ENCODE measurements at regions not wholly inside any gene's neighbourhood (a gene's known extent, or its start where the extent isn't known, plus 50 kb on each side); places are given as distances from the start of the nearest gene placed in this dataset.

DNA sequence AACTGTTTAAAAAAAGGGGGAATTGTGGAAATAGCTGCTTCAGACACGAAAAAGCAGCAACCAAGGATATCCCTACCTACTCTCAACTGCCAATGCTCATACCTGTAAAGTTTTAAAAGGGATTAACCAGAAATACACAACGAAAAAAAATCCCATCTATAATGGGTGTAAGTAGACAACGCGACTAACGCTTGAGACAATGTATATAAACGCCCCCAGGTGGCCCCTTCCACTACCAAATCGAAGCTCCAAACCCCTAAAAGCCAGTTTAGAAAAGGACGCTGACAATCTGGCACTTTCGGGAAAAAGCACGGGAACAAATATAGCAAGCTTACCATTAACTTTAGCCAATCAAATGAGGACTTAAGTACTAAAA, 94.5 kb upstream of the BTN3A2 start:
- peak; percentile 82 for DNase-seq (ENCODE audit: low spot score)
- H2AFZ ChIP-seq (ENCODE audit: low read length): no peak overlapping the region
- no peaks in the 10 kb centered on the region for H4K20me1 ChIP-seq (ENCODE audit: insufficient read depth, low read length)
- H3K4me3 ChIP-seq (ENCODE audit: low read depth, low read length, poor library complexity, severe bottlenecking): peak overlapping the region; percentile 87
- ChIA-PET CTCF (ENCODE audit: unreplicated experiment) (interaction anchor here (1.5 kb wide), 1 partner anchor 13 kb away, joined by 3 read pairs; no protein-coding TSS in a partner anchor), POLR2A (interaction anchor here (0.6 to 13.0 kb wide), 38 partner anchors 7 to 1623 kb away, joined by 3 to 307 read pairs (median 6); a partner anchor contains a TSS)
- peaks cover 36% of the 10 kb centered on the region for H3K4me1 ChIP-seq (ENCODE audit: insufficient read depth, low read length, poor library complexity, severe bottlenecking)
- peak overlapping the region; percentile 99 for H3K27ac ChIP-seq (ENCODE audit: low read depth, low read length, poor library complexity, severe bottlenecking)
- H3K9me3 ChIP-seq (ENCODE audit: low read length): no peaks in the 10 kb centered on the region
- H3K36me3 ChIP-seq (ENCODE audit: insufficient read depth, low read length): no peaks in the 10 kb centered on the region
- BruUV-seq (replicated peaks): no TSS peak
- H3K79me2 ChIP-seq (ENCODE audit: insufficient read depth, low read depth, low read length): no peaks in the 10 kb centered on the region
- TF ChIP-seq EZH2phosphoT487 (IDR thresholded peaks at IDR 0.05; ENCODE audit: borderline replicate concordance, low read depth, low read length): no peak
- TF ChIP-seq, protein P1, sequence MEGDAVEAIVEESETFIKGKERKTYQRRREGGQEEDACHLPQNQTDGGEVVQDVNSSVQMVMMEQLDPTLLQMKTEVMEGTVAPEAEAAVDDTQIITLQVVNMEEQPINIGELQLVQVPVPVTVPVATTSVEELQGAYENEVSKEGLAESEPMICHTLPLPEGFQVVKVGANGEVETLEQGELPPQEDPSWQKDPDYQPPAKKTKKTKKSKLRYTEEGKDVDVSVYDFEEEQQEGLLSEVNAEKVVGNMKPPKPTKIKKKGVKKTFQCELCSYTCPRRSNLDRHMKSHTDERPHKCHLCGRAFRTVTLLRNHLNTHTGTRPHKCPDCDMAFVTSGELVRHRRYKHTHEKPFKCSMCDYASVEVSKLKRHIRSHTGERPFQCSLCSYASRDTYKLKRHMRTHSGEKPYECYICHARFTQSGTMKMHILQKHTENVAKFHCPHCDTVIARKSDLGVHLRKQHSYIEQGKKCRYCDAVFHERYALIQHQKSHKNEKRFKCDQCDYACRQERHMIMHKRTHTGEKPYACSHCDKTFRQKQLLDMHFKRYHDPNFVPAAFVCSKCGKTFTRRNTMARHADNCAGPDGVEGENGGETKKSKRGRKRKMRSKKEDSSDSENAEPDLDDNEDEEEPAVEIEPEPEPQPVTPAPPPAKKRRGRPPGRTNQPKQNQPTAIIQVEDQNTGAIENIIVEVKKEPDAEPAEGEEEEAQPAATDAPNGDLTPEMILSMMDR (conservative IDR thresholded peaks at IDR 0.05; ENCODE audit: low read length): peak; percentile 59
- H3K9me2 ChIP-seq (ENCODE audit: insufficient read depth, low read length): no peaks in the 10 kb centered on the region
- intact Hi-C loops (cut with micrococcal nuclease; ENCODE audit: unreplicated experiment): loop anchor here (1.0 to 10.0 kb wide), 8 partner anchors 35 to 1622 kb away; a partner anchor contains a TSS
- peak overlapping the region; percentile 89 for H3K4me2 ChIP-seq (ENCODE audit: low read length)

DNA sequence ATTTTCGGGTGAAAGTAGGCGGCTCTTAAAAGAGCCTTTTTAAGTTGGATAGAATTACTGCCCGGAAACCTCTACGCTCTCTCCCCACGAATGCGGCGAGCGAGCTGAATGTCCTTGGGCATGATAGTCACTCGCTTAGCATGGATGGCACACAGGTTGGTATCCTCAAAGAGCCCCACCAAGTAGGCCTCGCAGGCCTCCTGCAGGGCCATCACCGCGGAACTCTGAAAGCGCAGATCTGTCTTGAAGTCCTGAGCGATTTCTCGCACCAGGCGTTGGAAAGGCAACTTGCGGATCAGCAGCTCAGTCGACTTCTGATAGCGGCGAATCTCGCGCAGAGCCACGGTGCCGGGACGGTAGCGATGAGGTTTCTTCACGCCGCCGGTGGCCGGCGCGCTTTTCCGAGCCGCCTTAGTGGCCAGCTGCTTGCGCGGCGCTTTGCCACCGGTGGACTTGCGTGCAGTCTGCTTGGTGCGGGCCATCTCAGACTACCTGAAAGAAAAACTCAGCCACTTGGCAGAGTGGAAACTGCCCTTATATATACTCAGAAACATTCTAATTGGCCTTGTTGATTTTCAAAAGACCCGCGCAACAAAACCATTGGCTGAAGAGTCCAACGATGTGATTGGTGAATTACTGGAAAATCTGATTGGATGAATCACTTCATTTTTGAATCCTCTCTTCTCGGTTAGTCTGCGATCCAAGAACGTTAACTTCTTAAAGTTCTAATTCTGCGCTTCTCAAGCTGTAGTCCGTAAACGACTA, 93.9 kb upstream of the BTN3A2 start:
- no peaks in the 10 kb centered on the region for H3K79me2 ChIP-seq (ENCODE audit: insufficient read depth, low read depth, low read length)
- no peaks in the 10 kb centered on the region for H4K20me1 ChIP-seq (ENCODE audit: insufficient read depth, low read length)
- intact Hi-C loops (cut with micrococcal nuclease; ENCODE audit: unreplicated experiment): loop anchor here (1.0 to 10.0 kb wide), 8 partner anchors 36 to 1621 kb away; a partner anchor contains a TSS
- peak; percentile 98 for DNase-seq (ENCODE audit: low spot score)
- no peaks in the 10 kb centered on the region for H3K36me3 ChIP-seq (ENCODE audit: insufficient read depth, low read length)
- H3K27ac ChIP-seq (ENCODE audit: low read depth, low read length, poor library complexity, severe bottlenecking): peak overlapping the region; percentile 99
- H3K4me1 ChIP-seq (ENCODE audit: insufficient read depth, low read length, poor library complexity, severe bottlenecking): peaks cover 42% of the 10 kb centered on the region
- BruUV-seq (replicated peaks): TSS peak; percentile 93
- POLR2A ChIA-PET: interaction anchor here (0.6 to 13.0 kb wide), 46 partner anchors 8 to 1622 kb away, joined by 3 to 307 read pairs (median 6); a partner anchor contains a TSS
- no peak overlapping the region for H2AFZ ChIP-seq (ENCODE audit: low read length)
- H3K9me2 ChIP-seq (ENCODE audit: insufficient read depth, low read length): no peaks in the 10 kb centered on the region
- peak overlapping the region; percentile 97 for H3K4me2 ChIP-seq (ENCODE audit: low read length)
- no peaks in the 10 kb centered on the region for H3K9me3 ChIP-seq (ENCODE audit: low read length)
- peak overlapping the region; percentile 87 for H3K4me3 ChIP-seq (ENCODE audit: low read depth, low read length, poor library complexity, severe bottlenecking)
- TF ChIP-seq EZH2phosphoT487 (IDR thresholded peaks at IDR 0.05; ENCODE audit: borderline replicate concordance, low read depth, low read length): no peak
- TF ChIP-seq, protein P1 (conservative IDR thresholded peaks at IDR 0.05; ENCODE audit: low read length): no peak; the same call in 1 of the 2 replicates
- CTCF ChIA-PET (ENCODE audit: unreplicated experiment): interaction anchor here (1.5 kb wide), 1 partner anchor 14 kb away, joined by 3 read pairs; no protein-coding TSS in a partner anchor

DNA sequence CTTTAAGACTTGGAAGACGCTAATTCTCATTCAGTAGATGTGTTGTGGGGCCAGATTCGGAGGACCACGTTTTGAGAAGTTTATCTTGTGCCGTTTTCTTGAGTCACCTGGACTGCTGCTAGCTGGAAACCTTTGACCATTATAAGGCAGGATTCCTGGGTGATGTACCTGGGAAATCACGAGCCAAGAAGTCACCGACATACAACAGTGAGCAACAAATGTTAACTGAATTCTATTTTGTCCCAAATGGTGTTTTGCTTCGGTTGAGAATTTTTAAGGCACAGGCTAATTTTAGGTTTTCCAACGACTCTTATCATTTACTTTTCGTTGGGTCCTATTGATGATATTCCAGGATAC, 93.4 kb upstream of the BTN3A2 start:
- Histone ChIP-seq H4K20me1 (ENCODE audit: insufficient read depth, low read length) (no peaks in the 10 kb centered on the region), H3K9me3 (ENCODE audit: low read length) (no peaks in the 10 kb centered on the region), H3K4me3 (ENCODE audit: low read depth, low read length, poor library complexity, severe bottlenecking) (peak overlapping the region; percentile 87), H2AFZ (ENCODE audit: low read length) (no peak overlapping the region), H3K9me2 (ENCODE audit: insufficient read depth, low read length) (no peaks in the 10 kb centered on the region), H3K27ac (ENCODE audit: low read depth, low read length, poor library complexity, severe bottlenecking) (peak overlapping the region; percentile 99), H3K36me3 (ENCODE audit: insufficient read depth, low read length) (no peaks in the 10 kb centered on the region), H3K4me1 (ENCODE audit: insufficient read depth, low read length, poor library complexity, severe bottlenecking) (peaks cover 46% of the 10 kb centered on the region), H3K4me2 (ENCODE audit: low read length) (peak overlapping the region; percentile 97), H3K79me2 (ENCODE audit: insufficient read depth, low read depth, low read length) (no peaks in the 10 kb centered on the region)
- no peak for DNase-seq (ENCODE audit: low spot score)
- ChIA-PET POLR2A (interaction anchor here (0.5 to 13.0 kb wide), 29 partner anchors 9 to 1622 kb away, joined by 3 to 307 read pairs (median 13); a partner anchor contains a TSS), CTCF (ENCODE audit: unreplicated experiment) (no interaction called here)
- intact Hi-C loops (cut with micrococcal nuclease; ENCODE audit: unreplicated experiment): loop anchor here (1.0 to 10.0 kb wide), 12 partner anchors 55 to 1621 kb away; a partner anchor contains a TSS
- TSS peak; percentile 58 for BruUV-seq (replicated peaks)
- TF ChIP-seq, protein P1 (conservative IDR thresholded peaks at IDR 0.05; ENCODE audit: low read length): no peak
- no peak for TF ChIP-seq EZH2phosphoT487 (IDR thresholded peaks at IDR 0.05; ENCODE audit: borderline replicate concordance, low read depth, low read length)
